Activated CD8-positive, alpha-beta memory T cell treated with anti-CD3 and anti-CD28 coated beads for 48 hours (primary cell): ENCODE measurements at regions not wholly inside any gene's neighbourhood (a gene's known extent, or its start where the extent isn't known, plus 50 kb on each side); places are given as distances from the start of the nearest gene placed in this dataset.
"Not testable (repeated sequence)": the region's sequence is repeated elsewhere in the genome, so short reads cannot be mapped to it uniquely, and the experiment has no call there.

ENCODE experiments used
- DNase-seq, 3 experiments: peaks; one replicate each; pipeline ENCODE4 v3.0.0-alpha.2; 2020; ENCODE audit warnings: low read depth in 2 of 3, low spot score in 2 of 3

DNA sequence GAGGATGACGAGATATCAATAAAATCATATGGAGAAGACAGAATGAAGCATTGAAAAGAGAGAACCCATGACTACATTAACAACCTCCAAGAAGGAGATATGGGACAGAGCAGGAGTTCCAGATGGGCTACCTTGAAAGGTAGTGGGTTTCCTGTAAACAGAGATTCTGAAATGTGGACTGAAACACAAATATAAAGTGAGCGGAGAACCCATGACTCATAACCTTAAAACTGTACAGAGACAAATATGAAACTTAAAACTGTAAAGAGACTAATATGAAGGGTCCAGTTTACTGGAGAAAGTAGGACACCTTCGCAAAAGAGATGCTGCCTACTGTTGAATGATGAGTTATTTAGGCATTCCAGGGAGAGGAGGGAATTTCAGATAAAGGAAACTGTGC lies 383.7 kb downstream of the CAAP1 start:
- no peak for DNase-seq

GRCh38 chr9:26504057-26504456 lies 388.5 kb downstream of the CAAP1 start:
- no peak for DNase-seq

- DNase-seq, result no peak
Observed at GRCh38 chr9:26502311-26502710, 390.3 kb downstream of the CAAP1 start.

- DNase-seq, result no peak
Observed at GRCh38 chr9:26500471-26500870, 392.1 kb downstream of the CAAP1 start.

- not testable (repeated sequence) for DNase-seq
Observed at GRCh38 chr9:26492608-26493521, 399.7 kb downstream of the CAAP1 start.

DNA sequence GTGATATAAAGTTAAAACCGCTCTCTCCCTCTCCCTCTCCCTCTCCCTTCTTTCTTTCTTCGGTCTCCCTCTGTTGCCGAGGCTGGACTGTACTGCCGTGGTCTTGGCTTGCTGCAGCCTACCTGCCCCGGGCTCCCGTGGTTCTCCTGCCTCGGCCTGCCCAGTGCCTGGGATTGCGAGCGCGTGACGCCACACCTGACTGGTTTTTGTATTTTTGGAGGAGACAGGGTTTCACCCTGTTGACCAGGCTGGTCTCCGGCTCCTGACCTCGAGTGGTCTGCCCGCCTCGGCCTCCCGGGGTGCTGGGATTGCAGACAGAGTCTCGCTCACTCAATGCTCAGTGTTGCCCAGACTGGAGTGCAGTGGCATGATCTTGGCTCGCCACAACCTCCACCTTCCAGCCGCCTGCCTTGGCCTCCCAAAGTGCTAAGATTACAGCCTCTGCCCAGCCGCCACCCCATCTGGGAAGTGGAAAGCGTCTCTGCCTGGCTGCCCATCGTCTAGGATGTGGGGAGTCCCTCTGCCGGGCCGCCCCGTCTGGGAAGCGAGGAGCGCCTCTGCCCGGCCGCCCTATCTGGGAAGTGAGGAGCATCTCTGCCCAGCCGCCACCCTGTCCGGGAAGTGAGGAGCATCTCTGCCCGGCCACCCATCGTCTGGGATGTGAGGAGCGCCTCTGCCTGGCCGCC lies 400.5 kb downstream of the CAAP1 start:
- DNase-seq, result not testable (repeated sequence)

GRCh38 chr9:26483991-26484390 lies 408.6 kb downstream of the CAAP1 start:
- DNase-seq, result no peak

DNA sequence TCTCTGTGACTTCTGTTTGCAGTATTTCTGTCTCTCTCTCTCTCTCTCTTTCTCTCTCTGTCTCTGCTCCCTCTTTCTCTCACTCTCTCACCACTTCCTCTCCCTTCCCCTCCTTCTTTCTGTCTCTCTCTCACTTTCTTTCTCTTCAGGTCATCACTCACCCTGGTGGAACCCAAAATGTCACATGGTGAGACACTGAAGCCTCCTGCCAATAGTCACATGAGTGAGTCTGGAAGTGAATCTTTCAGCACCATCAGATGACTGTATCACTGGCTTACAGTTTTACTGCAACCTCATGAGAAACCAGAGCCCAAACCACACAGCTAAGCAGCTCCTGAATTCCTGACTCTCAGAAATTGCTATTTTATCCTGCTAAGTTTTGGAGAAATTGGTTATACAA lies 414.6 kb downstream of the CAAP1 start:
- DNase-seq, result no peak

DNA sequence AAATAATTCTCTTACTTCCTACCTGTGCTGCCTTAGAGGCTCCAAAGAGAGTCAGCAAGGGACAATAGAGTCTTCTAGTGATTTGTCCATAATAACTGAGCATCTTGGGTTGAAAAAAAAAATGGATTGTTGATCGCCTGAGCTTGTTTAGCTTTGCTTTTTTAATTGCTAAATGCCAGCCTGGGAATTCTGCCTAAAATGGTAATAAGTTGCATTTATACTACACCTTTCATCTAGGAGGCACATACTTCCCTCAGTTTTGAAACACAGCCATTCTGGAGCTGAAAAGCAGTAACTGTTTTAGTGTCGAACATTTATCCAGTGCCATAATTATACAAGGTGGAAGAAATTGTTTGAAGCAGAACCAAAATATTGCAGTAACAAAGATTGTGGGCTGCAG lies 421.3 kb downstream of the CAAP1 start:
- DNase-seq, result no peak

- no peak for DNase-seq
Observed at GRCh38 chr9:26470284-26470683, 422.3 kb downstream of the CAAP1 start.

DNA sequence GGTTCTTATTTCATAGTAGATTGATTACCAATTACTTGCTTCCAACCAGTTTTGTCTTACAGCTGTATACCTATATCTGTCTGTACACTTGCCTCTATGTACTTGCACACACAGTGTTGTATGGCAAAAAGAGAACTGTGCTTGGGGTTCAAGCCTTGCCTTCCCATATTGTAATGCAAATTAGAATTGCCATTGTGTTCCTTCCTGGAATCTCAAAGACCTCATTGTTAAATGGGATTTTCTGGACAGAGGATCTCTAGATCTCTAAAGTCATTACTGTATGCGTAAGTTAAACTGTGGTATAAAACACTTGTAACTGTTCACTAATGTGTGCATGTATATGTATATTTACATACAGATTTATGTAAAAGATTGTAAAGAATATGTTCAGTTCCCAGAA lies 428.8 kb downstream of the CAAP1 start:
- no peak for DNase-seq

DNA sequence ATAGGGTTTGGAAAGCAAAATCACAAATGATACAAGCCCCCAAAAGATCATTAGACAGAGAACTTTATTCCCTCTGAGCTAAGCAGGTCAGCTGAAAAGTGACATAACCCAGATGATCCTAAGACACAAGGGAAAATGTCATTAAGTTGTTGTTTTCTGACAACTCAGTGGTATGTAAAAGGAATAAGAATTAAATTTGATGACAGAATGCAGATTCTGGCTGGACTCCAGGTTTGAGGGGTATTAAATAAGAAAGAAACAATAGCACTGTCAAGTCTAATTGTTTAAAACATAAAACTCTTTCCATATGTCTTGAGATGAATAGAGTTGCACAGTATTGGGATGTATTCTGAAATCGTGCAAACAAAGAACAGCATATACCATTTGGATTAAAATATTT lies 429.9 kb downstream of the CAAP1 start:
- DNase-seq, result no peak

DNA sequence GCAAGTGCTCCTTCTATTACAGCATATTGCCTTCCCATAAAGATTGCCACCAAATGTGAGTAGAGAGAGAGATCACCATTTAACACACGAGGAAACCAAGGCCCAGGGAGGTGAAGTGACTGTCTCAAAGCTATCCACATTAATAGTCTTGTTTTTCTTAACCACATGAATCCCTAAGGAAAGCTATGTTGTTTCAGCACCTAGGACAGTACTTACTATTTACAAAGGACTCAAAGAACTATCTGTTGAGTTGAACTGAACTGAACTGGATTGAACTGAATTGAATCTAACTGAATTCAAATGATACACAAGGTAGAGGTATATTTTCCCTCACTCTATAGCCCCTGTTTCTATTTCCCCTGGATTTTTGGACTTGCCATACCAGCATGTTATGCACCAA lies 430.4 kb downstream of the CAAP1 start:
- DNase-seq, result no peak

GRCh38 chr9:26460624-26461023 lies 432.0 kb downstream of the CAAP1 start:
- no peak for DNase-seq

DNA sequence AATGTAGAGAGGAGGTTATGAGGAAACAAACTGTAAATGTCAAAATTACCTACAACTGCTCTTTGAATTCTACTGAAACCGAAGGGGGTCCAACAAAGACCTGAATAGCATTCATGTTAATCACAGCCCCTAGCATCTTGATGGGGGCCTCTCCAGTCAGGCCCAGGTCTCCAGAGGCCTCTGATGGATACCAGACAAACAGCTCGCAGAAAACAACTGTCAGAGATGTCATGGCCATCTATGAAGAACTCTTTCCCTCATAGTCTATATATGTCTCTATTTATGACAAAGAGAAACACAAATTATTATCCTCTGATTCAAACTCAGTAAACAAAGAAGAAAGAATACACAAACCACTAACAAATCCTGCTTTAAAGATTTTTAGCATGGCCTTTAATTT lies 432.6 kb downstream of the CAAP1 start:
- no peak for DNase-seq

GRCh38 chr9:26458054-26458453 lies 434.5 kb downstream of the CAAP1 start:
- DNase-seq, result no peak

DNA sequence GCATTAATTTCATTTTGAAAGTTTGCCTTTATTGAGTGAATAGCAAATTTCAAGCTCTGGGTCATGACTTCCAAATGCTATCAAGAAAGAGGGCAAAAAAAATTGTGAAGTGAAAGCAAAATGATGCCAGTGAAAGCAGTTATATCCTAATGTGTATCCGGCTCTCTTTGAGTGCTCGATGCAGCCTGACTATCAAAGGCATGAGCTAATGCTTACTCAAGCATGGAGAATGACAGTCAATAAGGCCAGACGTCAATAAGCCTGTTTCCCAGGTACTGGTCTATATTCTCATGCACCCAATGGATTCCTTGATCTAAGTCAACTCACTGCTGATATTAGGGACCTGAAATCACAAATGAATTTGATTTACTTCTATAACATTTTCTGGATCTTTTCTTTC lies 435.5 kb downstream of the CAAP1 start:
- no peak for DNase-seq

DNA sequence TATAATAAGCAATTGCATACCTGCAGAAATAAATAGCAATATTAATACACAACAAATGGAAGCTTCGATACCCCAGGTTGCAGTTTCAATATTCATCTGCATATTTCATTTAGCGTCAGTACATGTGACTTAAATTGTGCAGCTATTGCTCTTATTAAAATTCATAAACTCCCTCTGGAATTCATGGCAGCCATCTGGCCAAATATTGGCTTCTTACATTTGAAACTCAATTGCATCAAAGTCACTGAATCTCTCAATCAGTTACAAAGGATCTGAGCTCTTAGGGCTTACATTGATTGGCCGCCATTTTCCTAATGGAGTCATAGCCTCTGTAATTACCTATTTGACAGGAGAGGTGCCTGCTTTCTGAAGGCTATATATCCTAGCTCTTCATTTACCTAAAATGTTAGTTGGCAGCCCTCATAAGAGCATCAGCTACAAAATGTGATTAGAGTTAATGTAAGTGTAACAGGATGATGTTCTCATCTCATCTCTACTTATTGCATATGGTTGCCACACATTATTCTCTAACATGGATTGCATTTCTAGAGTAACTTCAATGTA lies 453.5 kb downstream of the CAAP1 start:
- no peak for DNase-seq

GRCh38 chr9:26437056-26437711 lies 455.4 kb downstream of the CAAP1 start:
- DNase-seq, result no peak

GRCh38 chr9:26426551-26427131 lies 466.0 kb downstream of the CAAP1 start:
- DNase-seq, result no peak

DNA sequence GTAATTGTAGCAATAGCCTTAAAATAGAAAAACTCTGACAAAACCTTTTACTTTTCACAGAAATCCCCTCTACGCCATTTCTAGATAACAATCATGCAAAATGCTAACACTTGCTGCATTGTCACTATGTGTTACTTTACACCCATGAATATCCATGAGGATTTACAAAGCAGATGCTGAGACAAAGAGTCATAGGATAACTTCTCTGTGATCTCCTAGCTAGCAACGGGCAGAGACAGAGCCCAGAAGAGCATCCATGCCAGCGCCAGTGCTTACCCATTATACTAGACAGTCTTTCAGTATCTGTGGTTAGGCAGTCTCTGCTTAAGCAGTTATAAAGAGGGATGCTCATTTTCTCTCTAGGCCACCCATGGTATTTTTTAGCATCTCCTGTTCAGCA lies 474.1 kb downstream of the CAAP1 start:
- DNase-seq, result no peak
